ENCODE measurements at regions not wholly inside any gene's neighbourhood (a gene's known extent, or its start where the extent isn't known, plus 50 kb on each side); places are given as distances from the start of the nearest gene placed in this dataset.

GRCh38 chr13:99123101-99124045 lies 77.3 kb upstream of the UBAC2 start:
- DNase-seq (ENCODE audit: low spot score) = no peak

GRCh38 chr13:99124046-99124400 lies 76.6 kb upstream of the UBAC2 start:
- no peak for DNase-seq (ENCODE audit: low spot score)

GRCh38 chr13:99124794-99125316 lies 75.8 kb upstream of the UBAC2 start:
- no peak for DNase-seq (ENCODE audit: low spot score)

- DNase-seq (ENCODE audit: low spot score) = no peak
Observed at GRCh38 chr13:99125326-99125915, 75.2 kb upstream of the UBAC2 start.

GRCh38 chr13:99126821-99127220 lies 73.8 kb upstream of the UBAC2 start:
- DNase-seq (ENCODE audit: low spot score) = no peak

GRCh38 chr13:99129050-99129449 lies 71.6 kb upstream of the UBAC2 start:
- DNase-seq (ENCODE audit: low spot score) = no peak

GRCh38 chr13:99129951-99130350 lies 70.7 kb upstream of the UBAC2 start:
- no peak for DNase-seq (ENCODE audit: low spot score)

- DNase-seq (ENCODE audit: low spot score) = no peak
Observed at GRCh38 chr13:99131410-99131809, 69.2 kb upstream of the UBAC2 start.

GRCh38 chr13:99132295-99132835 lies 68.3 kb upstream of the UBAC2 start:
- DNase-seq (ENCODE audit: low spot score) = no peak

GRCh38 chr13:99133230-99133629 lies 67.4 kb upstream of the UBAC2 start:
- DNase-seq (ENCODE audit: low spot score) = no peak

- DNase-seq (ENCODE audit: low spot score) = no peak
Observed at GRCh38 chr13:99133848-99134247, 66.8 kb upstream of the UBAC2 start.

- no peak for DNase-seq (ENCODE audit: low spot score)
Observed at GRCh38 chr13:99135591-99135990, 65.1 kb upstream of the UBAC2 start.

GRCh38 chr13:99136427-99136954 lies 64.2 kb upstream of the UBAC2 start:
- DNase-seq (ENCODE audit: low spot score) = no peak

GRCh38 chr13:99140831-99141230 lies 59.8 kb upstream of the UBAC2 start:
- no peak for DNase-seq (ENCODE audit: low spot score)

- DNase-seq (ENCODE audit: low spot score) = no peak
Observed at GRCh38 chr13:99143904-99144303, 56.8 kb upstream of the UBAC2 start.

- no peak for DNase-seq (ENCODE audit: low spot score)
Observed at GRCh38 chr13:99144306-99144705, 56.3 kb upstream of the UBAC2 start.

GRCh38 chr13:99145461-99145860 lies 55.2 kb upstream of the UBAC2 start:
- DNase-seq (ENCODE audit: low spot score) = no peak

GRCh38 chr13:99150575-99151361 lies 49.9 kb upstream of the UBAC2 start:
- DNase-seq (ENCODE audit: low spot score) = no peak
